ENCODE measurements at regions not wholly inside any gene's neighbourhood (a gene's known extent, or its start where the extent isn't known, plus 50 kb on each side); places are given as distances from the start of the nearest gene placed in this dataset.
"Not testable (repeated sequence)": the region's sequence is repeated elsewhere in the genome, so short reads cannot be mapped to it uniquely, and the experiment has no call there.

GRCh38 chr6:77063494-77063893 is 399.8 kb downstream of the HTR1B start:
- no peak for DNase-seq

- DNase-seq = no peak
These were observed 407.6 kb downstream of the HTR1B start for GRCh38 chr6:77055711-77056110.

GRCh38 chr6:77040568-77041195 is 422.6 kb downstream of the HTR1B start:
- DNase-seq = no peak

DNA sequence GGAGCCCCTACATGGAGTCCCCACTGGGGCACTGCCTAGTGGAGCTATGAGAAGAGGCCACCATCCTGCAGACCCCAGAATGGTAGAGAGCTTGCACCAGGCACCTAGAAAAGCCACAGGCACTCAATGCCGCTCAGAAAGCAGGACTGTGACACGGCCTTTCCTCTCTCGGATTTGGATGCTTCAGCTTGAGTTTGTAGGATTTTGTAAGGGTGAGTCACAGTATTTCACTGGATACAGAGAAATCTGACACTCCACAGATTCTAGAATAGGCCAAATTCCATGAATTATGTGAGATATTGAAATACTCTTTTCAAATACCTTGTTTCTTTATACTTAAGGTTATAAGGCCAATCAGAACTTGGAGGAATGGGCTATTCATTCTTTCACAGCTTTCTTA is 424.5 kb downstream of the HTR1B start:
- no peak for DNase-seq

GRCh38 chr6:77037439-77037838 is 425.9 kb downstream of the HTR1B start:
- no peak for DNase-seq

GRCh38 chr6:77036400-77036799 is 426.9 kb downstream of the HTR1B start:
- no peak for DNase-seq

- DNase-seq = no peak
These were observed 429.1 kb downstream of the HTR1B start for GRCh38 chr6:77034161-77034560.

GRCh38 chr6:77030929-77031674 is 432.2 kb downstream of the HTR1B start:
- DNase-seq = no peak

DNA sequence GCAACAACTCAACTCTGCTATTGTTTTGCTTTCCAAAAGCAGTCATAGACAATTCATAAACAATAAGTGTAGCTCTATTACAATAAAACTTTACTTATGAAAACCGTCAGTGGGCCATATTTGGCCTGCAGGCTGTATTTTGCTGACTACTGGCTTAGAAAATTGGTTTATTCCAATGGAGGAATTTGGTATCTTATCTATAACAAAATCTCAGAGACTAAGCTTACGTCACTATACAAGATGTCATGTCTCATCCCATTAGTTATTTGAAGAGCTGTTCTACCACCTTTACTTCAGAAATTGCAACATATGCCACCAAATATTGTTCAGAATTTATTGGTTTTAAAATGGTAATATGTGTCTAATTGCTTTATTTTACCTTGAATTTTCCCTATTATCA is 436.9 kb downstream of the HTR1B start:
- DNase-seq = no peak

DNA sequence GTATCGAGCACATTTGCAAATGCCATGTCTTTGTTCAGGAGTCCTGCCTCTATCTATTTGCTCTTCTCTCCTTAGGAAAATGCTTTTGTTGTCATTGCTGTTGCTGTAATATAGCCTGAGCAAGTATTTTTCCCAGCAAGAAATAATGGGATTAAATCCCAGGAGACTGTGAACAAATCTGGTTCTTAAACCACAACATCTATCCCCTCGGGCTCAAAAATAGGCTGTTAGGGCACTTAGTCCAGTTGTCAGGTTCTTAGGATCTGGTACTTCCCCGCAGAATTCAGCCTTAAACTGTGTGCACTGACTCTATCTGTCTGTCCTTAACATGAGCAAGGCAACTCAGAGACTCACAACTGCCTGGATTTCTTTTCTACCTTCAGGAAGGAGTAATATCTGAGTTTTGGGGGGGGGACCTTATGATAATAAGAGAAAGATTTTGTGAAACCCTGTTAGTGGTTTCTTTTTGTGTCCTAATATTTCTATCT is 437.5 kb downstream of the HTR1B start:
- DNase-seq = no peak

- DNase-seq = no peak
These were observed 441.5 kb downstream of the HTR1B start for GRCh38 chr6:77021778-77022177.

DNA sequence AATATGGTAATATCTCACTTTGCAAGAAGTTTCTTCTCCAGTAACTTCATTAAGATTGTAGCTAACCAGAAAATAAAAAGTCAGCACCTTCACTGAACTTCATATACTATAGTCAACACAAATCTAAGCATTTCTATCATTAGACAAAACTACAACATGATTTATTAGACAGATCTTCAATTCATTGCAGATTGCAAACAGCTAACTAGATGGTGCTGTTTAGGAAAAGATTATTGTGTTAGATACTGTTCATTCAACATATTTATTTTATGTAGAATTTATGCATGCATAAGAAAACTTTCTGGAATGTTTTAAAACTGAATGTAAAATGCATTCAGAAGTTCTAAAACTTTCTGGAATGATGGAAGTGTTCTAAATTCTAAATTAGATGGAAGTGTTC is 442.1 kb downstream of the HTR1B start:
- DNase-seq = no peak

DNA sequence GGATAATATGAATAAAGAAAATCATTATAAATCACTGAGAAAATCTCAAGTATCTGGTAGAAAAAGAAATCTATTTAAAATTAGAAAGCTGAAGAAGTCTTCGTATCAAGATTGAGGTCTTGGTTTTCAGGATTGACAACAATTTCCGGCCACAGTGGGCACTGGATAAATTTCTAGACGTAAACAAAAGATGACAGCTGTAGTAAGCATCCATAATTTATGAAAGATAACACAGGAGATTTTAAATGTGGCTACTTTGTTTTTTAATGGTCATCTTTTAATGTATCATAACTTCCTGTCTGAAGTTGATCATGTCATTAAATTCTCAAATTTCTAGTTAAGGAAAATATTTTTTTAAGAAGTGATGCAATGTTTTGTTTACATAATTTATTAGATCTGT is 444.2 kb downstream of the HTR1B start:
- no peak for DNase-seq

GRCh38 chr6:77017537-77017936 is 445.8 kb downstream of the HTR1B start:
- DNase-seq = no peak

GRCh38 chr6:77015350-77015749 is 447.9 kb downstream of the HTR1B start:
- DNase-seq = no peak

- no peak for DNase-seq
These were observed 451.3 kb downstream of the HTR1B start for GRCh38 chr6:77011929-77012545.

- no peak for DNase-seq
These were observed 452.3 kb downstream of the HTR1B start for GRCh38 chr6:77010931-77011542.

DNA sequence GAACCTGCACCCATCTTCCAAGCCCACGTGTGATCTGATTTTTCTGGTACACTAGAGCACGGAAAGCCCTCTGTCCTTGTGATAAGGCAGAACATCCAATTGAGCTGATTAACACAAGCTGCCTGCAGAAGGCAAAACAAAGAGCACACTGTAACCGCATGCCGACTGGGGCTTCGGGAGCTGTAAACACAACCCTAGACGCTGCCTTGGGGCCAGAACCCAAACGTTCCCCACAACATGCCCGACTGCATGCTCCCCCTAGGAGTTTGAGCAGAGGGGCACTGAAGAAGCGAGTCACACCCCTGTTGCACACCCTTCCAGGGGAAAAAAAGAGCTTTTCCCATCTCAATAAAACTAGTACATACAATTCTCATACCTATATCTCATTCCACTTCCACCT is 470.7 kb downstream of the HTR1B start:
- no peak for DNase-seq

DNA sequence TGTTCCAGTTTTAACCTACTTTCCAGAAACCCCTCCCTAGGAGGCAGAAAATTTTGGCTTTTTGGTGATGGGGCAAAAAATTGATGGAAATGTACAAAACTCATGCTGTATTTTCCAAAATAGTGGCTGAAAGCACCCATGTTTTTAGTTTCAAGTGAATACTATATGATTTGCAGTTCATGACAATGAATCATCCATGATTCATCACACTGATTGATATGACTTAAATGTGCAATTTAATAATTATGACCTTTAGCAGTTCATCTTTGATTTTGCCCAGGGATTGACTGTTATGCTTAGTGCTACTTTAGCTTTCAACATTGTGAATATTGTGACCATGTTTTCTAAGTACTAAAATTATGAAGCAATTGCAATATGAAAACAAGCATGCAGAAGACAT is 478.7 kb downstream of the HTR1B start:
- no peak for DNase-seq

DNA sequence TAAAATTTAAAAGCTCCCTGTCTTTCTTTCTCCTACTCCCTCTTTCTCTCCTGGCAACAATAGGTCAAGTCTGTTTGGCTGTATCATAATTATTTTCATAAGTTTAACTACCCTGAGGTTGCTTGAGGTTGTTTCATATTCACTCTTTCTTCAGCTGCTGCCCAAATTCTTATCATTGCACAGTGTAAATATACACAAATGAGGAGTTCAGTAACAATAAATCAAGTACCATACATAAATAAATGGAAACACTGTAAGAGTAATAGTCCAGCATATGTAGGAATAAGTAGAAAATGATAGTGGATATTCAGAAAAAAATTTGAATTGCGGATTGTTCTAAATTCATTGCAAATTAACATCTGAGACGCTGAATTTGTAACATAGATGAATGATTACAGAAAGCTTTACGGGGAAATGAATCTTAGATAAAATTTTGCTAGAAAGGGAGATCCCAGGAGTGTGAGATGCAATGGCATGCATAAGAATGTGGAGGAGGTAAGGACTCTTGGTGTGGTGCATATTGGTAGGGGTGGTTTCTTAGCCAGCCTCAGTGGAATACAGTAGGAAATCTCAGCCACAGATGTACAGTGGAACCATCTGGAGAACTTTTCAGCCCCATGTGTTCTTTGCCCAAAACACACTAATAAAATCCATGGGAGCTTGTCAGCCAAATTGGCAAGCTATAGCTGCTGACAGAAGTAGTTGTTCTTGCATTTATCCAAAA is 480.7 kb downstream of the HTR1B start:
- no peak for DNase-seq

DNA sequence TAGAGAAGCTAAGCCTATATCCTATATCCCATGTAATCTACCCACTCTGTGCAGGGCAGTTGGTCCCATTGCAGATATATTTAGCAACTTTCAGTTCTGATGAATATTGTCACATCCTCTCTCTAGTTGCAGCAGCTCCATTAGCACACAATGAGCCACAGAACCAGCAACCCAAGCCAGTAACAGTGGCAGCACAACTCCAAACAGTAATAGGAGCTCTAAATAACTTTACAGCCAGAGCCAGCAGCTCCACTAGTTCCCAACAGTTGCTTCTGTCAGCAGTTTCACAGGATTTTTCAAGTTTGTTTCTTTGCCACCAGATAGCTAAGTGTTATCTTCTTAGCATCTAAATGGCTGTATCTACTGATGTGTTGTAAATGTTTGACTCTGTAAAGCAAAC is 490.8 kb downstream of the HTR1B start:
- DNase-seq = no peak

DNA sequence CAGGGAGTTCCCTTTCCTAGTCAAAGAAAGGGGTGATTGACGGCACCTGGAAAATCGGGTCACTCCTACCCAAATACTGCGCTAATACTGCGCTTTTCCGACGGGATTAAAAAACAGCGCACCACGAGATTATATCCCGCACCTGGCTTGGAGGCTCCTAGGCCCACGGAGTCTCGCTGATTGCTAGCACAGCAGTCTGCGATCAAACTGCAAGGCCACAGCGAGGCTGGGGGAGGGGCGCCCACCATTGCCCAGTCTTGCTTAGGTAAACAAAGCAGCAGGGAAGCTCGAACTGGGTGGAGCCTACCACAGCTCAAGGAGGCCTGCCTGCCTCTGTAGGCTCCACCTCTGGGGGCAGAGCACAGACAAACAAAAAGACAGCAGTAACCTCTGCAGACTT is 504.1 kb downstream of the HTR1B start:
- not testable (repeated sequence) for DNase-seq
